ENCODE measurements at regions not wholly inside any gene's neighbourhood (a gene's known extent, or its start where the extent isn't known, plus 50 kb on each side); places are given as distances from the start of the nearest gene placed in this dataset.
"Not testable (repeated sequence)": the region's sequence is repeated elsewhere in the genome, so short reads cannot be mapped to it uniquely, and the experiment has no call there.

DNA sequence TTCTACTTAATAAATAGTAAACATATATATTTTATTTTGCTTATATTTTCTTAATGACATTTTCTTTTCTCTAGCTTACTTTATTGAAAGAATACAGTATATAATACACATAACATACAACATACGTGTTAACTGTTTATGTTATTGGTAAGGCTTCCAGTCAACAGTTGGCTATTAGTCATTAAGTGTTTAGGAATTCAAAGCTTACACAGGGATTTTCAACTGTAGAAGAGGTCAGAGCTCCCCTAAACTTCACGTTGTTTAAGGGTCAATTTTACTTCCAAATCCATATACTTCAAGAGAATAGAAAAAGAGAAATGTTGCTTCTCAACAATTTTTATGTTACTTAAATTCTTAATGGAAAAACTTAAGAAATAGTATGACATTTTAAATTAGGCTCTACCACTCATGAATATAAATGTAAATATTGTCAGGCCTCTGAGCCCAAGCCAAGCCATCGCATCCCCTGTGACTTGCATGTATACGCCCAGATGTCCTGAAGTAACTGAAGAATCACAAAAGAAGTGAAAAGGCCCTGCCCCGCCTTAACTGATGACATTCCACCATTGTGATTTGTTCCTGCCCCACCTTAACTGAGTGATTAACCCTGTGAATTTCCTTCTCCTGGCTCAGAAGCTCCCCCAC lies 456.5 kb upstream of the NETO1 start:
- not testable (repeated sequence) for DNase-seq (ENCODE audit: low spot score)

DNA sequence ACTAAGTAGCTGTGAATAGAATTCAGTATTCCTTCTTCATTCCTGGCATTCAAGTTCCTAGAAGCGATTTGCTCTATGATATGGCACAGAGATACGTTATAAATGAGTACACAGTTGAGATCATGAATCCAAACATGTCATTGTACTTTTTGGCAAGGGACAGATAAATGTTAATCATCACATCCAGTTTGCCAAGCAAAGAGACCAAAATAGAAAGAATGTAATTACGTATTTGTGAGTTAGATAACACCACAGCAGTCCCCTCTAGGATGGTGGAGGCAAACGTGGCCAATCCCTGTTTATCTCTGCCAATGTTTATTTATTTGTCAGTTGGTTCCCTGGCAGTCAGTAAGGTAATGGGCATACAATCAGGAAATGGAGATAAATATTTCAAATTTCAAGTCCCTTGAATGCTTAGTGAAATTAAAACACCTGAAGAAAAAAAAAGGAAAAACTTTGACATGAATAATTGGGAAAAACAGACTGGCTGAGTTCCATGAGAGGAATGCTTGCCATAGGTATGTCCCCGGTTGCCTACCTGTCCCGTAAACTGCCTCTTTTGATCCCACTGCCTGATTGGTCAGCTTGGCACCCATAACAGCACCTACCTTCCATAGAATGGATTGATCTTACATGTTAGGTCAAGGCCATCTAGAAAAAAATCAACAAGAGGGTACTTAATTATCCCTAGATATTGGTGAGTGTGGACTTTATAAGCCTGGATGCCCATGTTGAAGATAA lies 451.1 kb upstream of the NETO1 start:
- DNase-seq (ENCODE audit: low spot score): no peak

DNA sequence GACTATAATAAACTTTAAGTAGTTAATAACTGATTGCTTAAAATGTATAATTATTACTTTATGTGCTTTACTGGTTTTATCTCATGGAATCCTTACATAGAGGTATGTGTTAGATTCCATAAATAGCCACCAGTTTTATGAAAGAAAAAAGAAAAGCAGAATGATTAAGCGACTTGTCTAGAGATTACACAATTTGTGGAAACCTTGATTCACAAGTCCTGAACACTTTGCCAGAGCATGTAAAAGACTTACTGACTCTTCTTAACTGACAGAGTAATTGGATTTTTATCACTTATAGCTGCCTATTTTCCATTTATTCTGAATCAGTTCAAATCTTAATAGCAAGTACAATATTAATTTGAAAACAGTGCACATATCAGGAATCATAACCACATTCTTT lies 448.7 kb upstream of the NETO1 start:
- no peak for DNase-seq (ENCODE audit: low spot score)

DNA sequence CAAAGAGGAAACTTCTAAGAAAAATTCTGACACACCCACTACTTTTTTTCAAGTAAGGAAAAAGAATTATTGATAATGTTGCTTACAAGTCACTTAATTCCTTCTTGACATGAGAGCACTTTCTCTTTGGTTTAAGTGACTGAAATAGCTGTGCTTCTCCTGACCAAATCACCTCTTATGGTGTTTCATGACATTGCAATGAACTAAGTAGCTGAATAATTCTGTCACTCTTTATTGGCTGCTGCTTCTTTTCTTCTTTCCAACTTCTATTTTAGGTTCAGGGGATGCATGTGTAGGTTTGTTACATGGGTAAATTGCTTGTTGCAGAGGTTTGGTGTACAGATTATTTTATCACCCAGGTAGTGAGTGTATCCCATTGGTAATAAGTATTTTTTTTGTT lies 447.6 kb upstream of the NETO1 start:
- DNase-seq (ENCODE audit: low spot score): no peak

DNA sequence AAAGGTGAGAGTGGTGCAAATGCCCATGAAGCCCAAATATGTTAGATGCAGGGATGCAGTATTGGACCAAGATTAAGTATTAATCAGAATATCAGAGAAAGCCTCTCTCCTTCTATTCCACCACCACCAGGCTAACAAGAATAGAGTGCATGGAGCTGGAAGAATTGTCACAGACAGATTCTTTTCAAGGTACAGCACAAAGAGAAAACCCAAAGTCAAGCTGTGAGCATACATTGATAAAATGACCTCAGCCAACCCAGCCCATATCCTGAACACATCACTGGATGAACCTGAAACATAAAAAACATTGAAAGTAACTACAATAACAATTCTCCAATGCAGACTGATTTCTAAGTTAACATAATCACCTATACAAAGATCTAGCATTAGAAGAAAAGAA lies 445.7 kb upstream of the NETO1 start:
- no peak for DNase-seq (ENCODE audit: low spot score)

DNA sequence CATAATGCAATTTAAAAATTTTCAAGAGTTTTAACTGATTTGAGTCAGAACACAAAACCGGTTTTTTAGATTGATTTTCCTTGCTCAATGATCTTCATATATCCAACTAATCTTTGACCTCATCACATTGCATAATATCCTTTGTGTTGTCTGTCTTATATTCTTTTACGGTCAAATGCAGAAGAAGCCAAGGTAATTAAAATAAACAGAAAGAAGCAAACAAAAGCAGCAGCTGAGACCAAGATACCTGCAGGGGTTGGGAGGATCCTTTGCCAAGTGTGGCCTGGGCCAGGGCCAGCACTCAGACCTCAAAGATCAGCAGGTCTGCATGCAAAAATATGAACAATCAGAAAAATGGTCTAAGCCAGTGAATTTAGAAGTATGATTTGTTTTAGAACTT lies 428.9 kb upstream of the NETO1 start:
- no peak for DNase-seq (ENCODE audit: low spot score)

DNA sequence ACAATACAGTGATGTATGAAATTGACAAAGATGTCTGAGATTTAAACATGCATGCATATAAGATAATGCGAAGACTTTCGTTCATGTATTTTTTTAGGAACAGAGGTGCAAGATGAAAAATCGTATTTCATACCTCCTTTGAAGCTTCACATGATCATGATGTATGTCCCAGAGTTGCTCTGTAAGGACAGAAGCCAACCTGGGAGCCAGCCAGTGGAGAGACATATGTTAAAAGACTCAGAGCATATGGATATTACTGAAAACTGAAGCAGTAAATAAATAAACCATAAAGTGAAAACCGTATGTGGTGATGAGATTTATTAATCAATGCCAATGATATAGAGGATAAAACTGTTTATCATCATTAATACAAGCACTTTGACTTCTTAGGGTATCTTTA lies 424.4 kb upstream of the NETO1 start:
- no peak for DNase-seq (ENCODE audit: low spot score)

DNA sequence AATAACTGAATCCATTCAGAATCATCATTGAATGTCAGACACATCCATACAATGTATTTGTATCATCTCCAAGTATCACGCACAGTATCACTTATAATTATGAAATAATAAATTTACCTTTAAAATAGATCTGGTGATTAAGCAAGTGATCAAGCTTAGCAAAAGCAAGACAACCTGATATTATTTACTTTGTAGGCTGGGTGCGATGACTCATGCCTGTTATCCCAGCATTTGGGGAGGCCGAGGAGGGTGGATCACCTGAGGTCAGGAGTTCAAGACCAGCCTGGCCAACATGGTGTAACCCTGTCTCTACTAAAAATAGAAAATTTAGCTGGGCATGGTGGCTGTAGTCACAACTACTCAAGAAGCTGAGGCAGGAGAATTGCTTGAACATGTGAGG lies 421.0 kb upstream of the NETO1 start:
- DNase-seq (ENCODE audit: low spot score): no peak

DNA sequence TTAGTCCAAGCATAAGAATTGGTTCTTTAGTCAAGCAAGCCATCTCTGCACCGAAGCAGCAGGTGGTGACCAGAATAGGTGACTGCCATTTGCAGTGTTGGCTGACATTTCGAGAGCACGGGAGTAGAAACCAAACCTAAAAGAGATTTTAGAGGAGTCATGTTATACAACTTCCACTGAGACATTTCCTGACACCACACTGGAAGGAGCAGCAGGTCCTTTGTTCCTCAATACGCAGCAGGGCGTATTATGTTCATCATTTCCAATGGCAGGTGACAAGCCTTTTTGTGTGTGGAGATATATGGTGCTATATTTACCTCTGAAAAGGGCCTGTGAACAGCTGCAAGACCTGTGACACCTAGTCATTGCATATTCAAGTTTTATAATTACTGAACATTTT lies 418.8 kb upstream of the NETO1 start:
- no peak for DNase-seq (ENCODE audit: low spot score)

DNA sequence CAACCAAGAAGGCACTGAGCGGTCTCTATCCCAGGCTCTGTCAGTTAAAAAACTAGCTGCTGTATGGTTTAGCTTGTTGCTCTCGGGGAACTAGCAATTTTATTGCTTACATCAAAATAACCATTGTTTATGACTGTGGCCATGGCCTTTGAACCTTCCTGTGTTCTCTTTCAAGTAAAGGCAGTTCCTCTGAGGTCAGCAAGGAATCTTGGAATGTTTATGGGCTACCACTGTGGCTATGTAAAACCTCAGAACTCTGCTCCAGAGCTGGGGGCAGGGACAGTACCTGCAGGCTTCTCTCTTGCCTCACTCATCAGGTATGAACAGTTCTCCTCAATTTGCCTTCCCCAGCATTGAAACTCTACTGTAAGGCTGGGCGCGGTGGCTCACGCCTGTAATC lies 416.0 kb upstream of the NETO1 start:
- peak; percentile 41 for DNase-seq (ENCODE audit: low spot score)

DNA sequence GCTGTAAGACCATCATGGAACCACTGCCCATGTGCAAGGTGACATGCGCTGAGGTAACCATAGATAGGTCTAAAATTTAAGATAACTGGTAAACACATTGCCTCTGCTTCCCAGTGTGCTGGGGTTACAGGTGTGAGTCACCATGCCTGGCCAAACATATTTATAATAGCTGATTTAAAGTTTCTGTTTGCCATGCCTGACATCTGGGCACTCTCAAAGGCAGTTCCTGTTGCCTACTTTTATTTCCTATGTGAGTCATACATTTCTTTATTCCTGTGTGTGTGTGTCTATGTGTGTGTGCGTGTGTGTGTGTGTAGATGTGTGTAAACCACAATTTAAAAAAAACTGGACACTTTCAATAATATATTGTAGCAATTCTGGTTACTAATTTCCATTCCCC lies 415.2 kb upstream of the NETO1 start:
- DNase-seq (ENCODE audit: low spot score): no peak

DNA sequence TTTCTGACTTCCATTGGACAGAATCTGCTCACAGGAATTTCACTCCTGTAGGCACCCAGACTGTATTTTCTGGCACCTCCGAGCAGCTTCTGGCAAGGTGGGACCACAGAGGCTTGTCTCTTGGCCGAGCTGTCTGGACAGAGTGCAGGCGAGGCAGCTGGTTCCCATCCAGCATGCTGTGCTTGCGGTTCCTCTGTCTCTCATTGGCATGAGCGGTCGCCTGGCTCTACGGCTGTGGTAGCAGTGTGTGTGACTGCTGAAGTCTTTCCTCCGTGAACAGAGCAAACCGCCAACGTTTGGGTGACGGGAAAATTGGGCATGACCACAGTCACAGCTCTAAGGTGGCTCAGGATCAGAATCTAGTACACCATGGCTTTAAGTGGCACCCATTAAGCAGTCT lies 411.7 kb upstream of the NETO1 start:
- no peak for DNase-seq (ENCODE audit: low spot score)

DNA sequence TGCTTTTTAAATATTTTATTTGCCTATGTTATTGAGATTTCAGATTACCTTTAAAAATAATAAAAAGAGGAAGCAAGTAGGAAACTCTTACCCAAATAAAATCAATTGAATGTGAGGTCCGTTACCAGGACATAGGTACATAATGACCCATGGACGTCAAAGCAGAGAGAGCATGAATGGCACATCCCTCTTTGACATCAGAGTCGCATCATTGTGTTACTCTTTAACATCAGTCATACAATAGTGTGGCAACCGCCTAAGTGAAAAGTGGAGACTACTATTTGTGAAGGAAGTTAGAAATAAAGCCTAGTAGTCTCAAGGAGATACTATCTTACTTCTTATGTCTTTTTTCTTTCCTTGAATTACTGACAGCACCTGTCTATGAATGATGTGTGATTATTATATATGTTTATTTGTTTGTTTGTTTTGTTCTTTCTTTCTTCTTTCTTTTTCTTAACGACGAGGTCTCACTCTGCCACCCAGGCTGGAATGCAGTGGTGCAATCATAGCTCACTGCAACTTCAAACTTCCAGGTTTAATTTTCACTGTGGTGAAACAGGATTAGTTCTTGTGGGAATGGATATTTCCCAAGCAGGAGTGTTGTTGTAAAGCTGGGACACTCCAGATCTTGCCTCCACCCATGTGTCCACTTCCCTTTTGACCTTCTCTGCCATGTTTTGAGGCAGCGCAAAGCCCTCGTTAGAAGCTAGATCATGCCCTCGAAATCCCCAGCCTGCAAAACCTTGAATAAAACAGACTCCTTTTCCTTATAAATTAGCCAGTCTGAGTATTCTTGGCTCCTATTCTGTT lies 407.2 kb upstream of the NETO1 start:
- no peak for DNase-seq (ENCODE audit: low spot score)

DNA sequence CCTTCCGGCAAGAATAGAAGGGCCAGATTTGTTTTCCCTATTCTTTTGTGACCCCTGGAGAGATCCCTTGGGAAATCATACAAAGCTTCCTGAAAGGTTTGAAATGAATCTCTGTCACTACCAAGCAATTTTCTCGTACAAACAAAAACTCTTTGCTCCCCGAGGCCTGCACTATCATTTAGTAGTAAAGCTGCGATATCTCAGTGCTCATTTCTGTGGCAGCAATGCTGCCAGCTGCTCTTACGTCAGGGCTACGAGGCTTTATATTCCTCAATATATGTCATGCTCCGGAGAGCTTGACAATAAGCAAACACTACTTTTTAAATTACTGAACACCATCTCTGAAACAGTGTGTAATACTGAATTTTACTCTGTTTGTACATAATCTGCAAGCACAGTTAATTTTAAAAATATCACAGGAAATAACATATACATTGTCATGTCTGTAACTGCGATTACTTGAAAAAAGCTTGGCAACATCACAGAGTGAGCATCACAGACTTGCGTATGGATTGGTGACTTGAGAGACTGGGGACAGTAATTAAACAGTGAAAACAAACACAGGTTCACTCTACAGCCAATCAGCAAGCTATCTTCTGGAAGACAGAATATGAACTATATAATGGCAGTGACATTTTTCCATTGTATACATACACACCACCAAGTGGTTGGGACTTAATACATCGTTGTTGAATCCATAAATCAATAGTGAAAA lies 403.3 kb upstream of the NETO1 start:
- no peak for DNase-seq (ENCODE audit: low spot score)

DNA sequence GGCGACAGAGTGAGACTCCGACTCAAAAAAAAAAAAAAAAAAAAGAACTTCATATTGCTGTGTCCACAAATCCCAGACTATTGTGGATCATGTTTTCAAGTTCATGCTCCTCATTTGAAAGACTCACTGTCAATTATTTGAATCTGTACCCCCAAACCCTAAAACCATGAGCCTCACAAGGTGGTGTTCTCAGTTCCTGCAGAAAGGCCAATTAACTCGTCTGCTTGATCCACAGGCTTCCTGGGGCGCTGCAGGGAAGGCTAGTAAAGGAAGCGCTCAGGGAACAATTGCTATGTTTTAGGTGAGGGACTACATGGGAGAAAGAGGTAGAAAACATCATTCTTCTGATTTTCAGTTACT lies 396.8 kb upstream of the NETO1 start:
- no peak for DNase-seq (ENCODE audit: low spot score)

DNA sequence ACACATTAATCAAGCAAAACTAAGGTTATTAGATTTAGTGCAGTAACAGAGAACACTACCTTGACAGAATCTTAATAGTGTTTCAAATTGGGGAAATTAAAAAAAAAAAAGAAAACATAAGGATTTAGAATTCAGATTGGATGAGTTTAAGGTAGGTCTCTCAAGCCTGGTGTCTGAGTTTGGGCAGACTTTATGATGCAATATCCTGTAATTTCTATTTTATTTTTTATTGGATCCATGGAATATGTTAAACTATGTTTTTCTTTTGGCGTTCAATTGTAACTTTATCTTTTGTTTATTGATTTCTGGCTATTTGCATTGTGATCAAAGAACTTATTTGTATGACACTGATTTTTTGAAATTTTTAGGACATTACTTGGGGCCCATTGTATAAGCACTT lies 394.1 kb upstream of the NETO1 start:
- no peak for DNase-seq (ENCODE audit: low spot score)

DNA sequence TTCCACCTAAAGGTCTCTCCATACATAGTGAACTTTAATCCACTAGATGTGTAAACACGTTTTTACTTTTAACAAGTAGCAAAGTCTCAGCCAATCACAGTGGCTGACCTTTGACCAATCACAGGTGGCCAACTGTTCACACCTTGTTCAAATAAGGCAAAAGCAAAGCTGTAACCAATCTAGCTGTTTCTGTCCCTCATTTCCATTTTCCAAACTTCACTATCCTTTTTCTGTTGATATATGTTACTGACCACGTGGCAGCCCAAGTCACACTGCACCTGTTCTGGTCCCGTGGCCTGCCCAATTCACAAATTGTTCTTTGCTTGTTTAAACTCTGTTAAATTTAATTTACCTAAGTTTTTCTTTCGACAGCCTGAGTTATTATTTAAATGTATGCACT lies 393.5 kb upstream of the NETO1 start:
- DNase-seq (ENCODE audit: low spot score): no peak

DNA sequence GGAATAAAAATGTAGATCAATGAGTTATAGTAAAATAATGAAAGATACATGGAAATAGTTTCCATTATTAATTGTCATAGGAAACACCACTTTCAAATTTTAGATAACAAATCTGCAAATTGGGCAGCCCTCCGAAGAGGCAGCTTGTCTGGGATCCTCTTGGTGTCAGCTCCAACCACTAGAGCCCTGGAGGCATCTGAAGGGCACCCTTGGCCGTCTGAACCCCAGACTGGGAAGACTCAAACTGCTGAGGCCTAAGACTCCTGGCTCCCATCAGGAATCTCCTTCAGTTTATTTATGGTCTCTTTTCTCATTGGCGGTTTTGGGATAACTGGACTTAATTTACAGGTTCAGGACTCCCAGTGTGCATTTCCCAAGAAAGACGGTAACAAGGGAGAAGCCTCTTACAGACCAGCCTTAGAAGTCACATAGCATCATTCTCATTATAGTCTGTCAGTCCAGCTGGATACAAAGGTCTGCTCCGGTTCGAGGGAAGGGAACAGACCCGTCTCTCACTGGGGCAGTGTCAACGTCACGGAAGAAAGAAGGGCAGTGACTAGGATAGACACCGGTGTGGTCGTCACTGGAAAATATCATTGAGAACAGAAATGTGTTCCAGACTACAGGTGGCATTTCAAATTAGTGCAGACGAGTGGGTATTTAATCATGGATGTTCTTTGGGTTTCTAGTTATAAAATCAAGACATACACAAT lies 390.7 kb upstream of the NETO1 start:
- DNase-seq (ENCODE audit: low spot score): no peak

DNA sequence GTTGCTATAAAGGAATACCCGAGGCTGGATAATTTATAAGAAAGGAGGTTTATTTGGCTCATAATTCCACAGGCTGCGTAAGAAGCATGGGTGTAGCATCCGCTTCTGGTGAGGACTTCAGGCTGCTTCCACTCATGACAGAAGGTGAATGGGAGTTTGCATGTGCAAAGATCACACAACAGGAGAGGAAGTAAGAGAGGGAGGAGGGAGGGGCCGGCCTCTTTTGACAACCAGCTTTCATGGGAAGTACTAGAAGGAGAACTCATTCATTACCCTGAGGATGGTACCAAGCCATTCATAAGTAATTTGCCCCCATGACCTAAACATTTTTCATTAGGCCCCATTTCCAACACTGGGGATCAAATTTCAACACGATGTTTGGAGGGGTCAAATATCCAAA lies 386.8 kb upstream of the NETO1 start:
- no peak for DNase-seq (ENCODE audit: low spot score)

DNA sequence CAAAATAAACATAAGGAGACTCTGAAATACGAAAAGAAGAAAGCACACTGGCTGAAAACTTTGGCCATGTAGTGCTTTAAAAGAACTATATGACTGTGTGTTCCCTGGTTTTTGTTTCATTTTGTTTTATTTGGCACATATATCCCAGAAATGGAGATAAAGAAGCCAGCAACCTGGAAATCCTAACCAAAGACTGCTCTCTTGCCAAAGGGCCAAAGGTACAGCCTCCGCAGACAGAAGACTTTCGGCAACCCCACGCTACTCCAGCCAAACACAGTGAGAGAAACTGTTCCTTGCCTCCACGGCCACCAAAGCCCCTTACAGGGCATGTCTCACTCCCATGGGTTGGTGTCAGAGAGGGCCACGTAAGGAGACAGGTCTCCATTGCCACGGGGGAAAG lies 381.2 kb upstream of the NETO1 start:
- no peak for DNase-seq (ENCODE audit: low spot score)

DNA sequence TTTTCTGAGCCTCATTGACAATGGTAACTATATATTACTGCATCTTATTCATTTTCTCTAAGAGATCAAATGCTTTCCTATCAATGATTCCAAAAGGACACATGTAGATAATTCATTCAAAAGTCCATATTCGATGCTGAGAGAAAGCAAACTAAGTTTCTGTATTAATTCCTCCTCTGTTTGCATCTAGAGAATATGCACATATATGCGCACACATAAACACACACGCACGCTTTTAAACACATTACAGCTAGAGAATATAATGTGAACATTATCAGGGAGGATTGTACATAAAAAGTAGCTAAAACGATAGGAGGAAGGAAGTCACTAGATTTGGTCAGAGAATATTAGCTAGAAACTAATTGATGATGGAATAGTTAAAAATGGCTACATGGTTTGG lies 379.0 kb upstream of the NETO1 start:
- no peak for DNase-seq (ENCODE audit: low spot score)

DNA sequence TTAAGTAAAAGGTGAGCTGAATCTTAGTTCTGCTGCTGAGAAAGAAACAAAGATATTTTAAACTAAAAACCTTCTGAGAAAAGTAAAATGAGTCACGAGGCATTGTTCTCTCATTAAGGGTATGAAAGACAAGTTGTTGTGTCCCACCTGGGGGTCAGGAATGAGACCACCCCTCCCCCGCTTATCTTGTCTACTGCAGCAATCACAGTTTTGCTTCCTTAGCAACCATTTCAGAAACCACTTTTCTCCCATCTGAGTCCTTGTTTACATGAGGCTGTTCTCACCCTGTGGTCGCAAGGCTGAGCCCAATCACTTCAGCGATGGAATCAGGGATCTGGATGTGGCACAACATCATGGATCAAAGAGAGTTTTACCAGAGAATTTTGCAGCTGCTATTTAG lies 377.6 kb upstream of the NETO1 start:
- DNase-seq (ENCODE audit: low spot score): no peak

Measured in HT-29 (cell line).